OCI-LY1 (cell line): ENCODE measurements at regions not wholly inside any gene's neighbourhood (a gene's known extent, or its start where the extent isn't known, plus 50 kb on each side); places are given as distances from the start of the nearest gene placed in this dataset.

Source experiments
- CTCF ChIP-seq: fragments of 200-600 bp; sonication (generic), shearing (Covaris generic); IDR thresholded peaks from 2 replicates; pipeline ENCODE4 v1.5.1; 2017; ENCODE audit warnings: mild to moderate bottlenecking, antibody characterized with exemption, low read length, moderate library complexity, mixed read lengths
- EZH2 ChIP-seq: fragments of 200-600 bp; sonication (generic), shearing (Covaris generic); IDR thresholded peaks from 2 replicates; pipeline ENCODE4 v1.8.0; 2017; ENCODE audit warnings: borderline replicate concordance, mixed run types, mild to moderate bottlenecking, antibody characterized with exemption, low read length, moderate library complexity, mixed read lengths

GRCh38 chr5:13276156-13276555 lies 668.3 kb downstream of the DNAH5 start:
- TF ChIP-seq CTCF (no peak), EZH2 (no peak)
